ENCODE measurements at regions not wholly inside any gene's neighbourhood (a gene's known extent, or its start where the extent isn't known, plus 50 kb on each side); places are given as distances from the start of the nearest gene placed in this dataset.

GRCh38 chr2:82257796-82258555 is 1953.4 kb upstream of the LRRTM1 start:
- DNase-seq (ENCODE audit: low spot score) = no peak
- Histone ChIP-seq H3K4me1 (ENCODE audit: insufficient read depth, poor library complexity, severe bottlenecking) (no peaks in the 10 kb centered on the region), H3K36me3 (ENCODE audit: low read depth) (no peaks in the 10 kb centered on the region), H3K27me3 (ENCODE audit: insufficient read depth, poor library complexity, severe bottlenecking) (no peaks in the 10 kb centered on the region), H3K9me3 (ENCODE audit: severe bottlenecking) (no peaks in the 10 kb centered on the region), H3K4me3 (ENCODE audit: severe bottlenecking) (no peak overlapping the region), H3K27ac (ENCODE audit: poor library complexity, severe bottlenecking) (no peak overlapping the region)
- ATAC-seq (ENCODE audit: low read depth) = no peak
- no peak for TF ChIP-seq CTCF (IDR thresholded peaks at IDR 0.05; ENCODE audit: poor library complexity, severe bottlenecking)

- ATAC-seq (ENCODE audit: low read depth) = no peak
- no peak for TF ChIP-seq CTCF (IDR thresholded peaks at IDR 0.05; ENCODE audit: poor library complexity, severe bottlenecking)
- H3K27ac ChIP-seq (ENCODE audit: poor library complexity, severe bottlenecking) = no peak overlapping the region
These were observed 1952.6 kb upstream of the LRRTM1 start for GRCh38 chr2:82256983-82257632.

GRCh38 chr2:82256288-82256687 is 1951.7 kb upstream of the LRRTM1 start:
- Histone ChIP-seq H3K36me3 (ENCODE audit: low read depth) (no peaks in the 10 kb centered on the region), H3K27me3 (ENCODE audit: insufficient read depth, poor library complexity, severe bottlenecking) (no peaks in the 10 kb centered on the region), H3K4me3 (ENCODE audit: severe bottlenecking) (no peak overlapping the region), H3K27ac (ENCODE audit: poor library complexity, severe bottlenecking) (no peak overlapping the region), H3K9me3 (ENCODE audit: severe bottlenecking) (no peaks in the 10 kb centered on the region), H3K4me1 (ENCODE audit: insufficient read depth, poor library complexity, severe bottlenecking) (no peaks in the 10 kb centered on the region)
- no peak for ATAC-seq (ENCODE audit: low read depth)
- DNase-seq (ENCODE audit: low spot score) = no peak
- TF ChIP-seq CTCF (IDR thresholded peaks at IDR 0.05; ENCODE audit: poor library complexity, severe bottlenecking) = no peak

More at GRCh38 chr2:82256983-82257632, 1952.6 kb upstream of the LRRTM1 start:
- no peak for DNase-seq (ENCODE audit: low spot score)
- Histone ChIP-seq H3K9me3 (ENCODE audit: severe bottlenecking) (no peaks in the 10 kb centered on the region), H3K27me3 (ENCODE audit: insufficient read depth, poor library complexity, severe bottlenecking) (no peaks in the 10 kb centered on the region), H3K36me3 (ENCODE audit: low read depth) (no peaks in the 10 kb centered on the region), H3K4me3 (ENCODE audit: severe bottlenecking) (no peak overlapping the region), H3K4me1 (ENCODE audit: insufficient read depth, poor library complexity, severe bottlenecking) (no peaks in the 10 kb centered on the region)

GRCh38 chr2:82254728-82255127 is 1950.2 kb upstream of the LRRTM1 start:
- TF ChIP-seq CTCF (IDR thresholded peaks at IDR 0.05; ENCODE audit: poor library complexity, severe bottlenecking) = no peak
- no peak for ATAC-seq (ENCODE audit: low read depth)
- H3K27me3 ChIP-seq (ENCODE audit: insufficient read depth, poor library complexity, severe bottlenecking) = no peaks in the 10 kb centered on the region
- no peaks in the 10 kb centered on the region for H3K4me1 ChIP-seq (ENCODE audit: insufficient read depth, poor library complexity, severe bottlenecking)
- no peak overlapping the region for H3K4me3 ChIP-seq (ENCODE audit: severe bottlenecking)
- H3K27ac ChIP-seq (ENCODE audit: poor library complexity, severe bottlenecking) = no peak overlapping the region
- H3K9me3 ChIP-seq (ENCODE audit: severe bottlenecking) = no peaks in the 10 kb centered on the region
- no peaks in the 10 kb centered on the region for H3K36me3 ChIP-seq (ENCODE audit: low read depth)
- no peak for DNase-seq (ENCODE audit: low spot score)

All from RWPE2 (cell line).